HEK293 (cell line): ENCODE measurements at regions not wholly inside any gene's neighbourhood (a gene's known extent, or its start where the extent isn't known, plus 50 kb on each side); places are given as distances from the start of the nearest gene placed in this dataset.

ENCODE experiments used
- PATZ1 ChIP-seq: fragments of 450-650 bp; formaldehyde crosslinking; IDR thresholded peaks from 2 replicates; pipeline ENCODE4 v1.5.1; 2016; ENCODE audit warnings: missing biosample characterization, missing genetic modification characterization
- ZNF510 ChIP-seq: fragments of 450-650 bp; formaldehyde crosslinking; IDR thresholded peaks from 2 replicates; pipeline ENCODE4 v1.5.1; 2018; ENCODE audit warnings: mild to moderate bottlenecking, missing genetic modification characterization, missing biosample characterization; ENCODE audit not compliant: insufficient replicate concordance

- TF ChIP-seq PATZ1 = no peak
- no peak for TF ChIP-seq ZNF510
Observed at GRCh38 chr6:139984317-139984716, 609.9 kb upstream of the CITED2 start.
